ENCODE measurements at regions not wholly inside any gene's neighbourhood (a gene's known extent, or its start where the extent isn't known, plus 50 kb on each side); places are given as distances from the start of the nearest gene placed in this dataset.

DNA sequence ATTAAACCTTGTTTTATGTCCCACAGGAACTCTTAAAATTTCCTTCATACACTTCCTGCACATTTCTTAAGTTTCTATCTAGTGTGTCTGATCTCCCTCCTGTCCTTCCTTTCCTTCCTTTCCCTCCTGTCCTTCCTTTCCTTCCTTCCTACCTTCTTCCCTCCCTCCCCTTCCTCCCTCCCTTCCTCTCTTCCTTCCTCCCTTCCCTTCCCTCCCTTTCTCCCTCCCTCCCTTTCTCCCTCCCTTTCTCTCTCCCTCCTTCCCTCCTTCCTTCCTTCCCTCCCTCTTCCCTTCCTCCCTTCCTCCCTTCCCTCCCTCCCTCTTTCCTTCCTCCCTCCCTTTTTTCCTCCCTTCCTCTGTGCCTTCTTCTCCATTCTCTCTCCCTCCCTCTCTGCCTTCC is 414.9 kb downstream of the ENC1 start:
- Histone ChIP-seq H3K9me3 (ENCODE audit: control insufficient read depth in 2 of 2, insufficient read depth in 1 of 2, low read depth in 1 of 2, low read length in 1 of 2) (peaks cover 0 to 2% of the 10 kb centered on the region in 2 donors), H3K36me3 (ENCODE audit: control insufficient read depth in 2 of 2, insufficient read depth in 2 of 2, low read length in 1 of 2) (no peaks in the 10 kb centered on the region), H3K27me3 (ENCODE audit: control insufficient read depth in 1 of 2, insufficient read depth in 2 of 2, low read length in 2 of 2) (no peaks in the 10 kb centered on the region), H3K4me3 (ENCODE audit: low read depth in 1 of 2, low read length in 2 of 2) (no peak overlapping the region), H3K27ac (ENCODE audit: low read depth in 2 of 2, low read length in 1 of 2) (no peak overlapping the region), H3K4me1 (ENCODE audit: control insufficient read depth in 2 of 2, insufficient read depth in 2 of 2, low read length in 1 of 2) (peaks cover 0 to 4% of the 10 kb centered on the region in 2 donors)

DNA sequence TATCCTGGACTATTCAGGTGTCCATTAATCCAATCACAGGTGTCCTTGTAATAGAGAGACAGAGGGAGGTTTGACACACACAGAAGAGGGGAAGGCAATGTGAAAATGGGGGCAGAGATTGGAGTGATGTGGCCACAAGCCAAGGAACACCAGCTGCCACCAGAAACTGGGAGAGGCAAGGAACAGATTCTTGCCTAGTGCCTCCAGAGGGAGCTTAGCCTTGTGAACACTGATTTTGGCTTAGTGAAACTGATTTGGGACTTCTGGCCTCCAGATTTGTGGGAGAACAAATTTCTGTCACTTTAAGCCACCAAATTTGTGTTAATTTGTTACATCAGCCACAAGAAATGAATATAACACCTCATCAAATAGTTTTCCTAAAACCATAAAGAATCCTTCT is 416.2 kb downstream of the ENC1 start:
- H3K27ac ChIP-seq (ENCODE audit: low read depth in 2 of 2, low read length in 1 of 2), result no peak overlapping the region

DNA sequence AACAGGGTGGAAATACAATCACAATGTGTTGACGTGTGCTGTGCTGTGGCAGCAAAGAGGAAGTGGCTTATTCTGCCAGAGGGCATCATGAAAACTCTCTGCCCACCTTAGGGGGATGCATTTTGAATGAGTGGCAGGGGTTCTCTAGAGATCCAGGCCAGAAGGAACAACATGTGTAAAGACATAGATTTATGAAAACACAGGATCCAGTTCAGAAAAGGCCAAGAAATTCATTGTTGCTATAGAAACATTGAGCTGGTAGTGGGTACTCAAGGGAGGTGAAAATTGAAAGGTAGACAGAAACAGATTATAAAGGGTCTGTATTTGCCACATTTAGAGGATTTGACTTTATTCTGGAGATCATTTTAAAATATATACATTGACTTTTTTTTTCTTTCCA is 417.7 kb downstream of the ENC1 start:
- Histone ChIP-seq H3K27me3 (ENCODE audit: control insufficient read depth in 1 of 2, insufficient read depth in 2 of 2, low read length in 2 of 2) (no peaks in the 10 kb centered on the region), H3K4me3 (ENCODE audit: low read depth in 1 of 2, low read length in 2 of 2) (no peak overlapping the region), H3K36me3 (ENCODE audit: control insufficient read depth in 2 of 2, insufficient read depth in 2 of 2, low read length in 1 of 2) (no peaks in the 10 kb centered on the region), H3K27ac (ENCODE audit: low read depth in 2 of 2, low read length in 1 of 2) (no peak overlapping the region), H3K4me1 (ENCODE audit: control insufficient read depth in 2 of 2, insufficient read depth in 2 of 2, low read length in 1 of 2) (peaks cover 0 to 4% of the 10 kb centered on the region in 2 donors), H3K9me3 (ENCODE audit: control insufficient read depth in 2 of 2, insufficient read depth in 1 of 2, low read depth in 1 of 2, low read length in 1 of 2) (peaks cover 0 to 2% of the 10 kb centered on the region in 2 donors)
- 78 to 80% methylated on average over 1 of the region's 1 CpG for WGBS, 2 donors

More for the DNA sequence above, 416.2 kb downstream of the ENC1 start:
- H3K36me3 ChIP-seq (ENCODE audit: control insufficient read depth in 2 of 2, insufficient read depth in 2 of 2, low read length in 1 of 2), result no peaks in the 10 kb centered on the region
- H3K4me1 ChIP-seq (ENCODE audit: control insufficient read depth in 2 of 2, insufficient read depth in 2 of 2, low read length in 1 of 2), result peaks cover 0 to 4% of the 10 kb centered on the region in 2 donors
- peaks cover 0 to 2% of the 10 kb centered on the region in 2 donors for H3K9me3 ChIP-seq (ENCODE audit: control insufficient read depth in 2 of 2, insufficient read depth in 1 of 2, low read depth in 1 of 2, low read length in 1 of 2)
- H3K4me3 ChIP-seq (ENCODE audit: low read depth in 1 of 2, low read length in 2 of 2), result no peak overlapping the region
- no peaks in the 10 kb centered on the region for H3K27me3 ChIP-seq (ENCODE audit: control insufficient read depth in 1 of 2, insufficient read depth in 2 of 2, low read length in 2 of 2)

DNA sequence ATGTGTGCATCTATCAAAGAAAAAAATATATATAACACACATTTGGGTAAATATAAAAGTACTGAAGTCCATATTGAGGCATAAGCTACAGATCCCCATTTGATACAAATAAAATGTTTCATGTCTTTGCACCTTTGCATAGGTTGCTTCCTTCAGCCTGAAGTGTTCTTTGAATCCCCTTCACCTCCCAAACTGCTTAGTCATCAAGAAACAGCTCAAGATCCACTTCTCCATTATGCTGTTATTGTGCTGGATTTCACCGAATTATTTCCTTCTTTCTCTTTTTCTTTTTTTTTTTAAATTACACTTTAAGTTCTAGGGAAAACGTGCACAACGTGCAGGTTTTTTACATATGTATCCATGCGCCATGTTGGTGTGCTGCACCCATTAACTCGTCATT is 419.1 kb downstream of the ENC1 start:
- Histone ChIP-seq H3K4me3 (ENCODE audit: low read depth in 1 of 2, low read length in 2 of 2) (no peak overlapping the region), H3K36me3 (ENCODE audit: control insufficient read depth in 2 of 2, insufficient read depth in 2 of 2, low read length in 1 of 2) (no peaks in the 10 kb centered on the region), H3K9me3 (ENCODE audit: control insufficient read depth in 2 of 2, insufficient read depth in 1 of 2, low read depth in 1 of 2, low read length in 1 of 2) (peaks cover 0 to 2% of the 10 kb centered on the region in 2 donors), H3K27me3 (ENCODE audit: control insufficient read depth in 1 of 2, insufficient read depth in 2 of 2, low read length in 2 of 2) (no peaks in the 10 kb centered on the region), H3K4me1 (ENCODE audit: control insufficient read depth in 2 of 2, insufficient read depth in 2 of 2, low read length in 1 of 2) (no peaks in the 10 kb centered on the region), H3K27ac (ENCODE audit: low read depth in 2 of 2, low read length in 1 of 2) (no peak overlapping the region)
- WGBS, 2 donors, result 90% methylated on average over 5 of the region's 5 CpGs

DNA sequence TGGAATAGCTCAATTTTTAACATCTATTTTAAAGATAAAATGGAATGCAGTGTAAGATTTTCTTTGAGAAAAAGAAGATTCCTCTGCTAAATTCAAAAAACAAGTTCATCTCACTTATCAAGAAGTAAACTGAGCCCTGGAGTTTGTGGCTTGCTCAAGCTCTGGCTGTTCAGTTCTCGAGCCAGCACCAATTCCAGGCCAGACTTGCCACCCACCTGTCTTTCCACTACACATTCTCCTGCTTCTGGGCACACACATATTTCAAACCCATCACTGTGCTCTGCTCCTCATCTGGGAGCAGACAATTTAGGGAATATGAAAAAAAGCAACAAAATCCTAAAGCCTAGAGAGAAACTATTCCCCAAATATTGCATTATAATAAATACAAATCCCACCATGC is 424.5 kb downstream of the ENC1 start:
- no peak overlapping the region for H3K27ac ChIP-seq (ENCODE audit: low read depth in 2 of 2, low read length in 1 of 2)
- no peaks in the 10 kb centered on the region for H3K9me3 ChIP-seq (ENCODE audit: control insufficient read depth in 2 of 2, insufficient read depth in 1 of 2, low read depth in 1 of 2, low read length in 1 of 2)
- no peaks in the 10 kb centered on the region for H3K27me3 ChIP-seq (ENCODE audit: control insufficient read depth in 1 of 2, insufficient read depth in 2 of 2, low read length in 2 of 2)
- H3K4me3 ChIP-seq (ENCODE audit: low read depth in 1 of 2, low read length in 2 of 2), result no peak overlapping the region
- H3K36me3 ChIP-seq (ENCODE audit: control insufficient read depth in 2 of 2, insufficient read depth in 2 of 2, low read length in 1 of 2), result no peaks in the 10 kb centered on the region
- WGBS, 2 donors, result 77 to 88% methylated on average over 1 of the region's 1 CpG
- no peaks in the 10 kb centered on the region for H3K4me1 ChIP-seq (ENCODE audit: control insufficient read depth in 2 of 2, insufficient read depth in 2 of 2, low read length in 1 of 2)

DNA sequence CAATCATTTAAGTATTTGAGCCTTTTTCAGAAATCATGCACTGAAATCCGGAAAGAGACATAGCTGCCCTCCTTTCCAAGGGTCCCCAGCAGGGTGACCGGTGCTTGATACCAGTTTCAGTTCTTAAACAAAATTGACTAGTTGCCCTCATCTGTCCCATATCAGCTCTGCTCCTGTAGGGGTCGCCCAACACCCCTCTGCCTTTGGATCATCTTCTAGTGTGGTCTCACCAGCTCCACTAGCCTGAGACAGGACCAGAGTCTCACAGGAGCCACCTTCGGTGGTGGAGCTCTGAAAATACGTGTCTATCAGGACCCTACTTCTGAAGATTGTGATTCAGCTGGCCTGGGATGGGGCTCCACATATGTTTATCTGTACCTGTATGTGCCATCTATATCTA is 428.2 kb downstream of the ENC1 start:
- 83 to 85% methylated on average over 5 of the region's 5 CpGs for WGBS, 2 donors
- Histone ChIP-seq H3K27ac (ENCODE audit: low read depth in 2 of 2, low read length in 1 of 2) (no peak overlapping the region), H3K4me1 (ENCODE audit: control insufficient read depth in 2 of 2, insufficient read depth in 2 of 2, low read length in 1 of 2) (no peaks in the 10 kb centered on the region), H3K27me3 (ENCODE audit: control insufficient read depth in 1 of 2, insufficient read depth in 2 of 2, low read length in 2 of 2) (no peaks in the 10 kb centered on the region), H3K4me3 (ENCODE audit: low read depth in 1 of 2, low read length in 2 of 2) (no peak overlapping the region), H3K9me3 (ENCODE audit: control insufficient read depth in 2 of 2, insufficient read depth in 1 of 2, low read depth in 1 of 2, low read length in 1 of 2) (no peaks in the 10 kb centered on the region), H3K36me3 (ENCODE audit: control insufficient read depth in 2 of 2, insufficient read depth in 2 of 2, low read length in 1 of 2) (no peaks in the 10 kb centered on the region)

DNA sequence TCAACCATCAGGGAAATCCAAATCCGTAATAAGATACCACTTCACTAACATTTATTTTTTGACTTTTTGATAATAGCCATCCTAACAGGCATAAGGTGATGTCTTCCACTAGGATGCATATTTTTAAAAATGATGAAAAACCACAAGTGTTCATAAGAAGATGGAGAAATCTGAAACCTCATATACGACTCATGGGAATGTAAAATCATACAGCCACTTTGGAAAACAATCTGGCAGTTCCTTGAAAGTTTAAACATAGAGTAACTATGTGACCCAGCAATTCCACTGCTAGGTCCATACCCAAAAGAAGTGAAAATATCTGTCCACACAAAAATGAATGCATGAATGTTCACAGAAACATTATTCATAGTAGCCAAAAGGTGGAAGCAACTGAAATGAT is 431.0 kb downstream of the ENC1 start:
- 82 to 85% methylated on average over 2 of the region's 2 CpGs for whole genome bisulfite sequencing, 2 donors
- no peaks in the 10 kb centered on the region for H3K4me1 ChIP-seq (ENCODE audit: control insufficient read depth in 2 of 2, insufficient read depth in 2 of 2, low read length in 1 of 2)
- no peak overlapping the region for H3K27ac ChIP-seq (ENCODE audit: low read depth in 2 of 2, low read length in 1 of 2)
- H3K36me3 ChIP-seq (ENCODE audit: control insufficient read depth in 2 of 2, insufficient read depth in 2 of 2, low read length in 1 of 2), result no peaks in the 10 kb centered on the region
- no peaks in the 10 kb centered on the region for H3K9me3 ChIP-seq (ENCODE audit: control insufficient read depth in 2 of 2, insufficient read depth in 1 of 2, low read depth in 1 of 2, low read length in 1 of 2)
- H3K4me3 ChIP-seq (ENCODE audit: low read depth in 1 of 2, low read length in 2 of 2), result no peak overlapping the region
- H3K27me3 ChIP-seq (ENCODE audit: control insufficient read depth in 1 of 2, insufficient read depth in 2 of 2, low read length in 2 of 2), result no peaks in the 10 kb centered on the region

DNA sequence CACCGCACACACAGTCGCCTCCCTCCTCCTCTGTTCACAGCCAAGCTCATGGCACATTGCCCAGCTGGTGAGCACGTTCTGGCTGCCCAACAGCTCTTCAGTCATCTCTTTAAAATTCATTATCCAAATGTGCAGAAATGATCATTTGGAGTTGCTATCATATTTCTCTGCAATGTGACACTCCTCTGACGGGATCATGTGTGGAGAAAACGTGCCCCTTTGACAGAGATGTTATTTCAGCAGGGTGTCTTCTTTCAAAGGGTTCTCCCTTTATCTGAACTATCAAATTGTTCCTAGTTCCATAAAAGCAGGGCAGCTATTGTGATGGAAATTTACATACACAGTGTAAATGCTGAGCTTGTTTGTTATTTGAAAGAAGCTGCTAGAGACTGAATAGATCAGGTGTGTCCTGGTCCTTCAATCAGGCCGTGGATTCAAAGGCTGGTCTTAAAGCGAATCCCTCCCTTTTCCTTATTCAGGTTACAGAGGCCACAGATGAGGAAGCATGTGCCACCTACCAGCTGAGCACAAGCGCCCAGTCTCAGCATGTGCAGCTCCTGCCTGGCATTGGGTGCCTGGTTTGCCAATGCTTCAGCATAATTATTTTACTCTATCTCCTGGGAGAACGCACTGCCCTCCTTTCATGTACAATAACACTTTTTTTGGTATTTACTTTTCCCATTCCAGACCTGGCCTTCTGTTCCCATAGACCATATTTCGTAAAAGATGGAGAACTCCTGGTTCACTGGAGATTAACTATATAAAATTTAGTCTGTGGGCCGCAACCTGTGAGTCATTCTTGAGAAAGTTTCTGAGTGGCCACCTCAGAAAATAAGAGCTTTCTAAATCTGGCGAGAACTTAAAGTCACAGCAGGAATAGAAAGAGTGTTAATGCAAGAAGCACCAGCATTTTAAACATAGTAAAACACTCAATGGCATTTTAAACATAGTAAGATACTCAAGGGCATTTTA is 433.7 kb downstream of the ENC1 start:
- H3K27me3 ChIP-seq (ENCODE audit: control insufficient read depth in 1 of 2, insufficient read depth in 2 of 2, low read length in 2 of 2), result no peaks in the 10 kb centered on the region
- H3K4me1 ChIP-seq (ENCODE audit: control insufficient read depth in 2 of 2, insufficient read depth in 2 of 2, low read length in 1 of 2), result peaks cover 0 to 3% of the 10 kb centered on the region in 2 donors
- no peak overlapping the region for H3K27ac ChIP-seq (ENCODE audit: low read depth in 2 of 2, low read length in 1 of 2)
- WGBS, 2 donors, result 59 to 61% methylated on average over 12 of the region's 12 CpGs
- no peak overlapping the region for H3K4me3 ChIP-seq (ENCODE audit: low read depth in 1 of 2, low read length in 2 of 2)
- H3K36me3 ChIP-seq (ENCODE audit: control insufficient read depth in 2 of 2, insufficient read depth in 2 of 2, low read length in 1 of 2), result no peaks in the 10 kb centered on the region
- H3K9me3 ChIP-seq (ENCODE audit: control insufficient read depth in 2 of 2, insufficient read depth in 1 of 2, low read depth in 1 of 2, low read length in 1 of 2), result no peaks in the 10 kb centered on the region

DNA sequence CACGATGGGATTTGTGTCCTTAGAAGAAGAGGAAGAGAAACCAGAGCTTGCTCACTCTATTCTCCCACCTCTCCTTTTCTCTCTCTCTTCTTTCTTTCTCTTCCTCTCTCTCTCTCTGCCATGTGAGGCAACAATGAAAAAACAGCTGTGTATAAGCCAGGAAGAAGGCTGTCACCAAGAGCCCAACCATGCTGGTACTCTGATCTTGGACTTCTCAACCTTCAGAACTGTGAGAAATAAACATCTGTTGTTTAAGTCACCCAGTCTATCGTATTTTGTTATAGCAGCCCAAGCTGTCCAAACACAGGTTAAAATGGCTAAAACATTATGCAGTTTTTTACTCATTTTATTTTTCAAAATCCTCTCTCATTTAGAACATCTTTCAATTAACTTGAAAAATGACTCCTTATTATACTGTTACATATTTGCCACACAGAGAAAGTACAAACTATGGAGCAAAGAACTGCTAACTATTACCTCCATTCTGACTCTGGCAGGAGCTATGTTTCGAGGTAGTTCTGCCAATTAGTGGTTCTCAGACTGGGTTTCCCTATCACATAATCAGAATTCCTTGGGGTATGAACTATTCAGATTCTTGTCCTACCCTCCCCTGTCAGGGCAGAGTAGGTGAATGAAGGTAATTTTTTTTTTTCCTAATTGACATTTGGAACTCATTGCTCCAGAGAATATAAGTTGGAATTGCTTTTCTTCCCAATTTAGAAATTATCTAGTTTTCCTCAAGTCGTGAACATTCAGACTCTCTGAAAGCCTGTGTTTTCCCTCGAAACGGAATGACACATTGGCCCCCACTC is 434.6 kb downstream of the ENC1 start:
- Histone ChIP-seq H3K27me3 (ENCODE audit: control insufficient read depth in 1 of 2, insufficient read depth in 2 of 2, low read length in 2 of 2) (no peaks in the 10 kb centered on the region), H3K9me3 (ENCODE audit: control insufficient read depth in 2 of 2, insufficient read depth in 1 of 2, low read depth in 1 of 2, low read length in 1 of 2) (no peaks in the 10 kb centered on the region), H3K36me3 (ENCODE audit: control insufficient read depth in 2 of 2, insufficient read depth in 2 of 2, low read length in 1 of 2) (no peaks in the 10 kb centered on the region), H3K4me1 (ENCODE audit: control insufficient read depth in 2 of 2, insufficient read depth in 2 of 2, low read length in 1 of 2) (peaks cover 0 to 3% of the 10 kb centered on the region in 2 donors), H3K27ac (ENCODE audit: low read depth in 2 of 2, low read length in 1 of 2) (no peak overlapping the region), H3K4me3 (ENCODE audit: low read depth in 1 of 2, low read length in 2 of 2) (no peak overlapping the region)
- WGBS, 2 donors, result 49 to 55% methylated on average over 6 of the region's 6 CpGs
